ENCODE measurements at regions not wholly inside any gene's neighbourhood (a gene's known extent, or its start where the extent isn't known, plus 50 kb on each side); places are given as distances from the start of the nearest gene placed in this dataset.

- TF ChIP-seq CTCF (conservative IDR thresholded peaks at IDR 0.05; ENCODE audit: low read length): no peak
- DNase-seq (ENCODE audit: low read depth): no peak
- no peak overlapping the region for H3K4me3 ChIP-seq (ENCODE audit: low read length)
Measured at GRCh38 chr20:21812379-21812778, 106.9 kb downstream of the PAX1 start.

GRCh38 chr20:21809961-21810523, 104.6 kb downstream of the PAX1 start:
- no peak overlapping the region for H3K4me3 ChIP-seq (ENCODE audit: low read length)

GRCh38 chr20:21808863-21809664, 103.6 kb downstream of the PAX1 start:
- H3K4me3 ChIP-seq (ENCODE audit: low read length): no peak overlapping the region
- no peak for DNase-seq (ENCODE audit: low read depth)
- peak; percentile 47 for TF ChIP-seq CTCF (conservative IDR thresholded peaks at IDR 0.05; ENCODE audit: low read length)

More at GRCh38 chr20:21809961-21810523, 104.6 kb downstream of the PAX1 start:
- TF ChIP-seq CTCF (conservative IDR thresholded peaks at IDR 0.05; ENCODE audit: low read length): no peak
- DNase-seq (ENCODE audit: low read depth): no peak

DNA sequence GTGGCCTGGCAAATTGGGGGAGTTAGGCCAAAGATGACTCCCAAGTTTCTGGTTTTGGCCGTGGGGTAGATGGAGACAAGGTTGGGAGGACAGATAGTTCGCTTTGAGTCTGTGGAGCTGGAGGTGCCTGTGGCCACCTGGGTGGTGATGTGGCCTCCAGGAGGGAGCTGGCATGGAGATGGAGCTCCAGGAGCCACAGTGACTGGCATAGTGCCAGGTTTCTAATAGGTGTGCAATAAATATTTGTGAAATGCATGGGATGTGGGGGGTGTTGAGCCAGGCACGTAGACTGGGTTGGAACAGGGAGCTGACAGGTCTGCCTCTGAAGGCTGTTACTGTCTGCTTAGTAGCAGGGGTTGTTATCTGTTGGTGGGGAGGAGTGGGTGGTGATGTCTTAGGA, 102.7 kb downstream of the PAX1 start:
- no peak for DNase-seq (ENCODE audit: low read depth)
- TF ChIP-seq CTCF (conservative IDR thresholded peaks at IDR 0.05; ENCODE audit: low read length): no peak
- H3K4me3 ChIP-seq (ENCODE audit: low read length): no peak overlapping the region

DNA sequence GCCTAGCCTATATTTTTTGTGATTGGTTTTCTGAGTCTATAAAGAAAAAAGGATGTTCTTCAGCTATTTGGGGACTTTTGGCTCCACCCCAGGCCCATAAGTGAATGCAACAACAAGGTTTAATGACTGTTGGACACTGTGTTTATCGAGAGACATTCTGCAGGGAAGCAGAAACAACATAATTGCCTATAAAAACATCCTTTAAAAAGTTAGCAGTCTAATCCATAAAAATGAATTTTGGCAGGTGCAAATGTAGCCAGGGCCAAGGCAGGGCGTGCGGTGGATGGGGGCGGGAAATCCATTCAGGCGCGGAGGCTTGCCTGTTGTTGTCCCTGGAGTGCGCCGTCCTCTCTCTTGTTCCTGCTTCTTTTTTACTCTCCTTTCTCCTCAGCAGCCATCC, 99.3 kb downstream of the PAX1 start:
- no peak for DNase-seq (ENCODE audit: low read depth)
- TF ChIP-seq CTCF (conservative IDR thresholded peaks at IDR 0.05; ENCODE audit: low read length): no peak
- H3K4me3 ChIP-seq (ENCODE audit: low read length): no peak overlapping the region

- no peak for DNase-seq (ENCODE audit: low read depth)
- no peak overlapping the region for H3K4me3 ChIP-seq (ENCODE audit: low read length)
- no peak for TF ChIP-seq CTCF (conservative IDR thresholded peaks at IDR 0.05; ENCODE audit: low read length)
Measured at GRCh38 chr20:21801193-21801592, 95.7 kb downstream of the PAX1 start.

DNA sequence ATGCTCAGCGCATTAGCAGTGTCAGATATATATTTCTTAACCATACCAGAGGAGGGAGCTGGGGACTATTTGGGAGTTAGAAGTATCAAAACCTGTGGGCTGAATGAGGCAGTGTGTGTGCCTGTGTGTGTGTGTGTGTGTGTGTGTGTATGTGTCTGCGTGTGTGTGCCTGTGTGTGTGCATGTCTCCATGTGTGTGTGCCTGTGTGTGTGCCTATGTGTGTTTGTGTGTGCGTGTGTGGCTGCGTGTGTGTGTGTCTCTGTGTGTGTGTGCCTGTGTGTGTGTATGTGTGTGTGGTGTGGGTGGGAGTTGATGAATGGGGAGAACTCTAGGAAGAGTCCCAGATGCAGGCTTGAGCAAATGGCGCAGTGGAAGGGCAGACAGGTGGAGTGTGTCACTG, 92.9 kb downstream of the PAX1 start:
- no peak for DNase-seq (ENCODE audit: low read depth)
- H3K4me3 ChIP-seq (ENCODE audit: low read length): no peak overlapping the region
- TF ChIP-seq CTCF (conservative IDR thresholded peaks at IDR 0.05; ENCODE audit: low read length): no peak
